DOHH2 (cell line): ENCODE measurements at regions not wholly inside any gene's neighbourhood (a gene's known extent, or its start where the extent isn't known, plus 50 kb on each side); places are given as distances from the start of the nearest gene placed in this dataset.

Experiments
- H3F3A ChIP-seq: fragments of 200-600 bp; sonication (generic), shearing (Covaris generic); 2 replicates; pipeline ENCODE4 v1.6.0; 2016; ENCODE audit warnings: antibody characterized with exemption, mild to moderate bottlenecking; ENCODE audit not compliant: control insufficient read depth, insufficient read depth
- H3K27ac ChIP-seq: fragments of 200-600 bp; sonication (generic); 2 replicates; pipeline ENCODE4 v1.5.1; 2014; ENCODE audit warnings: low read depth, mild to moderate bottlenecking, low read length, moderate library complexity
- H3K27me3 ChIP-seq: fragments of 200-600 bp; sonication (generic); 2 replicates; pipeline ENCODE4 v1.6.1; 2014; ENCODE audit warnings: mild to moderate bottlenecking, low read length, mixed read lengths; ENCODE audit not compliant: control insufficient read depth
- H3K36me3 ChIP-seq: fragments of 200-600 bp; sonication (generic); 2 replicates; pipeline ENCODE4 v1.6.1; 2014; ENCODE audit warnings: mild to moderate bottlenecking, low read length, moderate library complexity, mixed read lengths; ENCODE audit not compliant: control insufficient read depth
- H3K4me1 ChIP-seq: fragments of 200-600 bp; sonication (generic); 2 replicates; pipeline ENCODE4 v1.6.1; 2014; ENCODE audit warnings: mild to moderate bottlenecking, low read length, mixed read lengths; ENCODE audit not compliant: control insufficient read depth
- H3K4me2 ChIP-seq: fragments of 200-600 bp; sonication (generic); 2 replicates; pipeline ENCODE4 v1.6.0; 2014; ENCODE audit warnings: mild to moderate bottlenecking, low read length, moderate library complexity
- H3K4me3 ChIP-seq: fragments of 200-600 bp; sonication (generic); 2 replicates; pipeline ENCODE4 v1.5.1; 2014; ENCODE audit warnings: mild to moderate bottlenecking, low read length, mixed read lengths
- H3K79me2 ChIP-seq: fragments of 200-600 bp; sonication (generic); 2 replicates; pipeline ENCODE4 v1.6.1; 2014; ENCODE audit warnings: mild to moderate bottlenecking, low read length, mixed read lengths; ENCODE audit not compliant: control insufficient read depth
- H3K9me2 ChIP-seq: fragments of 200-600 bp; sonication (generic); replicated peaks from 2 replicates; pipeline ENCODE4 v1.6.1; 2014; ENCODE audit warnings: mild to moderate bottlenecking, low read length, mixed read lengths; ENCODE audit not compliant: control insufficient read depth
- H3K9me3 ChIP-seq: fragments of 200-600 bp; sonication (generic); 2 replicates; pipeline ENCODE4 v1.6.1; 2014; ENCODE audit warnings: antibody characterized with exemption, low read length, mixed read lengths; ENCODE audit not compliant: control insufficient read depth, insufficient read depth
- H4K20me1 ChIP-seq: fragments of 200-600 bp; sonication (generic); 2 replicates; pipeline ENCODE4 v1.6.0; 2014; ENCODE audit warnings: low read depth, mild to moderate bottlenecking, antibody characterized with exemption, low read length, moderate library complexity; ENCODE audit not compliant: control insufficient read depth, insufficient read depth
- CTCF ChIP-seq: fragments of 200-600 bp; sonication (generic); IDR thresholded peaks from one replicate; pipeline ENCODE4 v1.5.1; 2014; ENCODE audit warnings: antibody characterized with exemption, mild to moderate bottlenecking, low read depth, low read length; ENCODE audit not compliant: poor library complexity, severe bottlenecking
- EZH2phosphoT487 ChIP-seq: fragments of 200-600 bp; sonication (generic); IDR thresholded peaks from 2 replicates; pipeline ENCODE4 v1.6.1; 2017; ENCODE audit warnings: borderline replicate concordance, mild to moderate bottlenecking, antibody characterized with exemption, low read length, moderate library complexity, mixed read lengths

GRCh38 chr5:77892061-77893010 is 116.2 kb upstream of the TBCA start:
- Histone ChIP-seq H4K20me1 (no peaks in the 10 kb centered on the region), H3F3A (no peaks in the 10 kb centered on the region), H3K4me2 (no peak overlapping the region), H3K79me2 (no peaks in the 10 kb centered on the region), H3K27ac (no peak overlapping the region), H3K36me3 (no peaks in the 10 kb centered on the region), H3K9me3 (no peaks in the 10 kb centered on the region), H3K4me1 (no peaks in the 10 kb centered on the region), H3K9me2 (no peaks in the 10 kb centered on the region), H3K27me3 (no peaks in the 10 kb centered on the region), H3K4me3 (no peak overlapping the region)
- TF ChIP-seq CTCF: no peak
- TF ChIP-seq EZH2phosphoT487: no peak

- Histone ChIP-seq H3K27me3 (peaks cover 3% of the 10 kb centered on the region; the same call in 1 of the 2 replicates), H3K79me2 (no peaks in the 10 kb centered on the region), H3K9me3 (no peaks in the 10 kb centered on the region), H3K36me3 (no peaks in the 10 kb centered on the region), H4K20me1 (no peaks in the 10 kb centered on the region), H3K9me2 (no peaks in the 10 kb centered on the region), H3F3A (no peaks in the 10 kb centered on the region), H3K4me3 (no peak overlapping the region), H3K4me1 (no peaks in the 10 kb centered on the region), H3K4me2 (no peak overlapping the region), H3K27ac (no peak overlapping the region)
- TF ChIP-seq EZH2phosphoT487 (no peak), CTCF (no peak)
Observed at GRCh38 chr5:77885519-77885918, 109.4 kb upstream of the TBCA start.

- Histone ChIP-seq H3K4me1 (no peaks in the 10 kb centered on the region), H3K79me2 (no peaks in the 10 kb centered on the region), H4K20me1 (no peaks in the 10 kb centered on the region), H3F3A (no peaks in the 10 kb centered on the region), H3K9me2 (no peaks in the 10 kb centered on the region), H3K27me3 (peaks cover 7% of the 10 kb centered on the region), H3K4me3 (no peak overlapping the region), H3K4me2 (no peak overlapping the region), H3K9me3 (no peaks in the 10 kb centered on the region), H3K36me3 (no peaks in the 10 kb centered on the region), H3K27ac (no peak overlapping the region)
- no peak for TF ChIP-seq CTCF
Observed at GRCh38 chr5:77882670-77883257, 106.6 kb upstream of the TBCA start.
